22Rv1 (cell line): ENCODE measurements at regions not wholly inside any gene's neighbourhood (a gene's known extent, or its start where the extent isn't known, plus 50 kb on each side); places are given as distances from the start of the nearest gene placed in this dataset.
"Not testable (repeated sequence)": the region's sequence is repeated elsewhere in the genome, so short reads cannot be mapped to it uniquely, and the experiment has no call there.

ENCODE experiments used
- CTCF ChIP-seq: fragments of 450-650 bp; IDR thresholded peaks from 2 replicates; pipeline ENCODE4 v1.5.1; 2017; ENCODE audit warnings: mild to moderate bottlenecking
- ZFX ChIP-seq: fragments of 450-650 bp; IDR thresholded peaks from 2 replicates; pipeline ENCODE4 v1.6.1; 2017; ENCODE audit warnings: antibody characterized with exemption, borderline replicate concordance

- TF ChIP-seq CTCF, ZFX: not testable (repeated sequence)
These were observed 333.0 kb downstream of the OR4F29 start for GRCh38 chr1:118440-118839.
